Activated naive CD4-positive, alpha-beta T cell (primary cell): ENCODE measurements at regions not wholly inside any gene's neighbourhood (a gene's known extent, or its start where the extent isn't known, plus 50 kb on each side); places are given as distances from the start of the nearest gene placed in this dataset.

Experiments used
- DNase-seq, 4 experiments: peaks; one replicate each; lab custom pipeline; 2025; lab: John Stamatoyannopoulos, UW

DNA sequence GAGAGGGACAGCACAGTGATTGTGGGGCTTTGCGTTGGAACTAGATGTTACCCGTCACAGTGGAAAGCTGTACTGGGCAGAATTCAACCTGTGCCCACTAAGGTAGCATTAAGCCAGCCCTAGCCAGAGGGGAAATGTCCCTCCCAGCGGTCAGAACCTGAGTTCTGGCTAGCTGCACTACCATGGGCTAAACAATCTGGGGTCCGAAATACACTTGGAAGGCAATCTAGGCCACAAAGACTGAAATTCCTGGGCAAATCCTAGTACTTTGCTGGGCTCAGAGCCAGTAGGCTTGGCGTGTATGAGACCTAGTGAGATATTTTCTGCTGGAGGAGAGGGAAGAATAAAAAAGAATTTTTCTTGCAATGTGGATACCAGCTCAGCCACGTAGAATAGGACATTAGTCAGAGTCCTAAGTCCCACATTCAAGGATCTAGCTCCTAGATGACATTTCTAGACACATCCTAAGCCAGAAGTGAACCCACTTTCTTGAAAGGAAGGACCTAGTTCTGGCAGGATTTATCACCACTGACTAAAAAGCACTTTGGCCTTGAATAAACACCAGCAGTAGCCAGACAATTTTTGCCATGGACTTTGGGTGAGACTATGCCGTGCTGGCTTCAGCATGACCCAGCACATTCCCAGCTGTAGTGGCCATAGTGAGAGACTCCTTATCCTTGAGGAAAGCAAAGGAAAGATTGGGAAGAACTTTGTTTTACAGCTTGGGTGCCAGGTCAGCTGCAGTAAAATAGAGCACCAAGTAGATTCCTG is 618.0 kb downstream of the BRINP1 start:
- DNase-seq, result no peak

- DNase-seq, result no peak
These were observed 617.4 kb downstream of the BRINP1 start for GRCh38 chr9:118751848-118752223.

DNA sequence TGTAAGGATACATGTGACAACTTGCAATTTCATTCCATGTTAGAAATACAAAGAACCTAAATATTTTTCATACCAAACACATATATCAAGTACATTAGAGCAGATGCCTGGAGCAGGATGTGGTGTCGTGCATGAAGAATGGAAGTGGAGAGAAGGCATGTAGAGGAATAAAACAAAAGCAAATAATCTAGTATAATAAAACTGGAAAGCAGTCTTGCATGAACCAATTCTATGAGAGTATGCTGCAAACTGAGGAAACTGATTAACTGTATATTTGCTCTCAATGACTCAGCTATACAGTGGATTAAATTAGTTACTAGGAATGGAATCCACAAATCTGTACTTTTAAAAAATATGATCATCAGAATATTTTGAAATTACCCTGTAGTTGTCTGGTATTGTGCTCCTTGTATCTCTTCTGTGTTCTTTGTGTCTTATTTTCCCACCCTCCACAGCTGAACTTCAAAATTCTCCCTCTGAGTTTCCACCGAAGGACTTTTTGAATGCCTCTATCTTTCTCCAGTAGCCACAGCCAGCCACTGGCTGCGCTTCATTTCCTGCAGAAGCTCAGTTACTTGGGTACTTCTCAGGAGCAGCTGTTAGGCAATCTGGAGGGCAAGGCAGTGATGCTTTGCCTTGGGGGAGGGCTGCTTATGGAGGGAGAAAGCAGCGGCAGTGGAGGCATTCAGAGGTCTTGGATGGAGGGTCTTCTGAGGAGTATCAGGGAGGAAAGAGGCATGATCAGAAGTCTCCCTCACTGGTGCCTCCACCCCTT is 608.0 kb downstream of the BRINP1 start:
- DNase-seq, result no peak

- DNase-seq, result no peak
These were observed 601.7 kb downstream of the BRINP1 start for GRCh38 chr9:118767571-118767970.

- DNase-seq, result no peak
These were observed 586.3 kb downstream of the BRINP1 start for GRCh38 chr9:118782790-118783463.

DNA sequence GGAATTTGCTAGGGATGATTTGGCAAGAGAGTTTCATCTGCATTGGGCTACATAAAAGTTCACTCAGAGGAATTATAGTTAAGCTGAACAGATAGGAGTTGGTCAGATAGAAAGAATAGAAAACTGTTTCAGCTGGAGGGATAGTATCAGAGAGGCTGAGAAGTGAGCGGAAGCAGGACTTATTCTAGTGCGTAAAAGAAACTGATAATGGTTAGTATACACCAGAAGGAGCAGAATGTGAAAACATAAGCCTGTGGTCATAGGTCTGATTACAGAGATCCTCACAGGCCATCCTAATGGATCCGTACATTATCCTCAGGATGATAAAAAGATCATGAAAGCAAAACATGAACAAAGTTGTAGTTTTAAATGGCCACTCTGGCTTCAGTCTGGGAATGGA is 585.2 kb downstream of the BRINP1 start:
- DNase-seq, result no peak

- DNase-seq, result no peak
These were observed 583.8 kb downstream of the BRINP1 start for GRCh38 chr9:118785456-118785855.

DNA sequence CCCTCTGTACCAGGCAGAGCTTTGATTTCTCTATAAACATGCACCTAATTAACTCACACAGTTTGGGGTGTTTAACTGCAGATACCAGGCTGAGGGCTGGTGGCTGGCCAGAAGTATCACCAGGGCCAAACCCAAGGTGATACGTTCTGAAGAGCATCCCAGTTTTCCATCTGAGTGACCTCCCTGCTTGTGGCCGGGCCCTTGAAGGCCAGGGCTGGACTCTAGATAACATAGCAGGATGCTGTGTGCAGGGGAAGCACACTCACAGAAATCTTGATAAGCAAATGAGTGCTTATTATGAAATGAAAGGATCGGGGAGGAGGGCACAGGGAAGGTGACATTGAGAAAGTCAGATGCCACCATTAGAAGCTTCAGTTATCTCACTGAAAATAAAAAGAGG is 582.4 kb downstream of the BRINP1 start:
- DNase-seq, result no peak

GRCh38 chr9:118809160-118809625 is 560.0 kb downstream of the BRINP1 start:
- no peak for DNase-seq

- no peak for DNase-seq
These were observed 539.9 kb downstream of the BRINP1 start for GRCh38 chr9:118829334-118829733.

DNA sequence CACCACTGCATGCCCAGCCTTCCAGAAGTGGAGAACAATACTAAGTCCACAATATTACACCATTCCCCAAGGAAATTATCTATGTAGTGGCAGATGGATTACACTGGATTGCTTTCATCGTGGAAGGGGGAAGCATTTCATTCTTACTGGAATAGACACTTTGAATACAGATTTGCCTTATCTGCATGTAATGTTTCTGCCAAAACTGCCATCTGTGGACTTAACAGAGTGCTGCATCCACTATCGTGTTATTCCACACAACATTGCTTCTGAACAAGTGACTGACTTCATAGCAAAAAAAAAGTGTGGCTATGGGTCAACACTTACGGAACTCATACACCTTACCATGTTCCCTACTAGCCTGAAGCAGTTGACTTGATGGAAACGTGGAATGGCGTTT is 536.9 kb downstream of the BRINP1 start:
- no peak for DNase-seq

DNA sequence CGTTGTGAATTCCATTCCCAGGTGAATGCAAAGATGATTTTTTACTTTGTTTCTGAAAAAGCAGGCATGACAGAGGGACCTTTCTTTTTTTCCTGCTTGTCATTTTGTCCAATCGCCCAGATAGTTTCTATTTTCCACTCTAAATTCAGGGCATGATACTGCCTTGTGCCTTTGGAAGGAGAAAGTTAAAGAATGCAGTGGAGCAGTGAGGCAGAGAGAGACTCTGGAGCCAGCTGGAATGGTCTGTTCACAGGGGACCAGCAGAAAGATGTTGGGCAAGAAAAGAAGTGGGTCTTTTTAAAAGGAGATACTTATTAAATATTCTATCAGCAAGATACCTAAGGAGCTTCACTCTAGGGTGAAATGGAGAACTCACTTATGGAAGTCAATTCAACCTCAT is 532.3 kb downstream of the BRINP1 start:
- DNase-seq, result no peak

DNA sequence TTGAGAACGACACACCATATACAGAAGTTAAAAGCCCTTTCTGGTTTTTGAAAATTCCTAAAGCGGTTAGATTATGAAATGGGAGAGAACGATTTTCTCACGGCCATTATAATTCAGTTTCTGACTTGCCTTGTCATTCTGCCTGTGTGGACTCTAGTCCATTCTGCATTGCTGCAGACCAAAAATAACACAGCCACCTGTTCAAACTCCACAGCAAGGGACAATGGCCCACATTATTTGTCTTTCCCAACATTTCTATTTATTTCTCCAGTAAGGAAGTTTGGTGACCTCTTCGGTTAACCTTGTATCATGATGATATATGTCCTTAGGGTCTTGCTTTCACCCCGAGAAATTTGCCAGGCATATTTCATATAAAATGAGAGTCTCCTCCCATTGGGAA is 497.7 kb downstream of the BRINP1 start:
- DNase-seq, result no peak

DNA sequence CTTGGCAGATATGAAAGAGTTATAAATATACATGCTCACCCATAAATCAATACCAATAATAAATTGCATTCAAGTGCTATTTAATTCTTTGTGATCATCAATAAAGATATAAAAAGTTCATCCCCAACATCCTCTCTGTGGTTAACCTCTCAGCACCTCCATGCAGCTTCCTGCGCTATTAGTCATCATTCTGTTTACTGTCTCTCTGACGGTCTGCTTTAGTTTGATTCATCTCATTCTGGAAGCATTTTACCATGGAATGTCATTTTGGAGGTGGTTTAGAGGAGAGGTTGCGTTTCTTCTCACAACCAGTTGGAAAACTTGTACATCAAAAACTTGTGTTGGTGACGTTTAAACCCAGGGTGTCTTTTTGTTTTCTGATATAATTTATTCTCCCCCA is 486.6 kb downstream of the BRINP1 start:
- no peak for DNase-seq

- no peak for DNase-seq
These were observed 485.8 kb downstream of the BRINP1 start for GRCh38 chr9:118883411-118883810.

GRCh38 chr9:118891213-118891612 is 478.0 kb downstream of the BRINP1 start:
- DNase-seq, result no peak

DNA sequence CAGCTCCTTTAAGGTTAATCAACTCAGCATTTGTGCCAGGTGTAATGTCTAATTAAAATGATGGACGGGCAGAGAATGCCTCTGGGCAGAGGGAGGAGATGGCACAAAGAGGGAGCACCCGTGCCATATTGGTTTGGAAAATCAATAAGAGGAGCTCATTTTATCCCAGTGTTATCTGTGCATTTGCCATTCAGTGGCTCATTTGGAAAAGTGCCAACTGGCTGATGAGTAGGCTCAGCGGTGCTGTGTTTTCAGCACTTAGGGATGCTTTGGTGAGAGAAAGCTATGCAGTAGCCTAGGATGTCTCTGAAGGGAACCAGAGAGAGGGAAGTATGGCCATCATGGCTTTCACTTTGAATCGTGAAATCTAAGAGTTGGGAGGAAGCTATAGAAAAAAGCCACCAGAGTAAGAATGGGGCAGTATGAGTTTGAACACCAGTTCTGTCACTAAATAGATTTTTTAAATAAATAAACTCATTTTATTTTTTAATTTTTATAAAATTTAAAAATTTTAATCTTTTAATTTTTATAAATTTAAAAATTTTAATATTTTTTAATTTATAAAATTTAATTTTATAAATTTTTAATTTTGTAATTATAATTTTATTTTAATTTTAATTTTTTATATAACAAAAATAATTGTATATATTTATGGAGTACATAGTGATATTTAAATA is 472.8 kb downstream of the BRINP1 start:
- no peak for DNase-seq

GRCh38 chr9:118918180-118918579 is 451.1 kb downstream of the BRINP1 start:
- no peak for DNase-seq

- no peak for DNase-seq
These were observed 440.5 kb downstream of the BRINP1 start for GRCh38 chr9:118928722-118929121.

DNA sequence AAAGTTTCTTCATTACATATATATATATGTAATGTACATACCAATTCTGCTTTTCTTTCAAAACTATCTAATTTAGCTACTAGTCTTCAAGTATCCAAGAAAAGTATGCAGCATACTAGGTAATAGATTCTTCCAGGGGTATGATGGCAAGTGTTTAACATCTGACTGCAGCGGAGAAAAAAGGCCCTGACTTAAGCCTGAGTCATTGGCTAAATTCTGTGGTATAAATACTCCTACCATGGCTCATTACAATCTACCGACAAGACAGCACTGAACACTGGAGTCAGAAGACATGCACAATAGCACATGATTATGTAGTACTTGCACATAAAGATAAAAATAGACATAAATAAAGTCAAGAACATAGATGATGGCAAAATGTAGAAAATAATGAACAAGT is 439.9 kb downstream of the BRINP1 start:
- no peak for DNase-seq

DNA sequence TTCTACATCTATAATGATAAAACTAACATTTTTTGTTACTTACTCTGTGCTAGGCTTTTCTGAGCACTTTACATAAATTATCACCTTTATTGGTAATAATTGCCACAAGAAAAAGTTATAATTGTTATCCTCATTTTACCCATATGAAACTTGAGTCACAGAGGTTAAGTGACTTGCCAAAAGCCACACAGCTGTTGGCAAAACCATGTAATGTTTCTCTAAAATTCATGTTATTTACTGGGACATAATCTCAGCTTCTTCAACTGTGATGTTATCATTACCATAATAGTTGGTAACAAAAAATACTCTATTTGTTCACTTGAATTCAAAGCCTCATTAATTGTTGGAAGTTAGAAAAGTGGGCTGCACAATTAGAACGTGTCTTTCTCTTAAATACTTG is 437.3 kb downstream of the BRINP1 start:
- DNase-seq, result no peak

- no peak for DNase-seq
These were observed 430.7 kb downstream of the BRINP1 start for GRCh38 chr9:118938581-118938980.
